Gastroesophageal sphincter (tissue), 3 donors: ENCODE measurements at regions not wholly inside any gene's neighbourhood (a gene's known extent, or its start where the extent isn't known, plus 50 kb on each side); places are given as distances from the start of the nearest gene placed in this dataset.

Experiments used
- POLR2A ChIP-seq, 2 donors: fragments of 450-650 bp; IDR thresholded peaks; one replicate each; pipeline ENCODE4 v1.6.1; 2017; ENCODE audit warnings: antibody characterized with exemption in 2 of 2, mild to moderate bottlenecking in 2 of 2, moderate library complexity in 1 of 2
- TF ChIP-seq, protein P1 (sequence below), 4 experiments: fragments of 200-600 bp in 2 of 4; fragments of 450-650 bp in 2 of 4; sonication (generic) in 1 of 4; IDR thresholded peaks; one replicate each; pipeline ENCODE4 v1.5.1; 2017 to 2019; ENCODE audit warnings: antibody characterized with exemption in 4 of 4, mild to moderate bottlenecking in 2 of 4, moderate library complexity in 2 of 4

DNA sequence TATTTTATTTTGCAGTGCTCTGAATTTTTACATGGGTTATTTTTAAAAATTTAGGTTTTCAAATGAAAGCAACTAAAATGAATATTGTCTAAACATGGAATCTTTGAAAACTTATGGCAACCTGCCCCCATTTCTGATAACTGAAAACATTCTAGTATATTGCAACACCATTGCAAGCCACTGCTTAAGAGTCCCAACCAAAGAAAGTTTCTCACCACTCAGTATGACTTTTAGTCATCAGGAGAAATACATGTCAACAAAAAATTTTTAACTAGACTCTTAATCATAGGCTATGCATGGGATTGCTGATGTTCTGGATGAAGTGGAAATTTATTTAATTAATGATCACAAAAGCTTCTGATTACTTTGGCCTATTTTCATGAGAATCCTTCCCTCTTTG, 112.1 kb downstream of the TNFSF18 start:
- TF ChIP-seq, protein P1, sequence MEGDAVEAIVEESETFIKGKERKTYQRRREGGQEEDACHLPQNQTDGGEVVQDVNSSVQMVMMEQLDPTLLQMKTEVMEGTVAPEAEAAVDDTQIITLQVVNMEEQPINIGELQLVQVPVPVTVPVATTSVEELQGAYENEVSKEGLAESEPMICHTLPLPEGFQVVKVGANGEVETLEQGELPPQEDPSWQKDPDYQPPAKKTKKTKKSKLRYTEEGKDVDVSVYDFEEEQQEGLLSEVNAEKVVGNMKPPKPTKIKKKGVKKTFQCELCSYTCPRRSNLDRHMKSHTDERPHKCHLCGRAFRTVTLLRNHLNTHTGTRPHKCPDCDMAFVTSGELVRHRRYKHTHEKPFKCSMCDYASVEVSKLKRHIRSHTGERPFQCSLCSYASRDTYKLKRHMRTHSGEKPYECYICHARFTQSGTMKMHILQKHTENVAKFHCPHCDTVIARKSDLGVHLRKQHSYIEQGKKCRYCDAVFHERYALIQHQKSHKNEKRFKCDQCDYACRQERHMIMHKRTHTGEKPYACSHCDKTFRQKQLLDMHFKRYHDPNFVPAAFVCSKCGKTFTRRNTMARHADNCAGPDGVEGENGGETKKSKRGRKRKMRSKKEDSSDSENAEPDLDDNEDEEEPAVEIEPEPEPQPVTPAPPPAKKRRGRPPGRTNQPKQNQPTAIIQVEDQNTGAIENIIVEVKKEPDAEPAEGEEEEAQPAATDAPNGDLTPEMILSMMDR (IDR thresholded peaks at IDR 0.05), result no peak
- no peak for TF ChIP-seq POLR2A (IDR thresholded peaks at IDR 0.05)
